Hepatocyte (in vitro differentiated cells): ENCODE measurements at regions not wholly inside any gene's neighbourhood (a gene's known extent, or its start where the extent isn't known, plus 50 kb on each side); places are given as distances from the start of the nearest gene placed in this dataset.

Source experiments
- DNase-seq: peaks from one replicate; pipeline ENCODE4 v3.0.0-alpha.2; 2016; ENCODE audit warnings: low spot score
- H2AFZ ChIP-seq: fragments of 200-600 bp; sonication (generic); 2 replicates; pipeline ENCODE4 v1.6.0; 2016; ENCODE audit warnings: antibody characterized with exemption, mild to moderate bottlenecking
- H3K27ac ChIP-seq: fragments of 200-600 bp; sonication (generic); 2 replicates; pipeline ENCODE4 v1.5.1; 2016; ENCODE audit warnings: mild to moderate bottlenecking
- H3K27me3 ChIP-seq: fragments of 200-600 bp; sonication (generic); 2 replicates; pipeline ENCODE4 v1.6.1; 2016
- H3K36me3 ChIP-seq: fragments of 200-600 bp; sonication (generic); replicated peaks from 2 replicates; pipeline ENCODE4 v1.5.1; 2016; ENCODE audit warnings: low read depth; ENCODE audit not compliant: insufficient read depth
- H3K4me1 ChIP-seq: fragments of 200-600 bp; sonication (generic); 2 replicates; pipeline ENCODE4 v1.5.1; 2016; ENCODE audit warnings: mild to moderate bottlenecking, moderate library complexity; ENCODE audit not compliant: insufficient read depth
- H3K4me2 ChIP-seq: fragments of 200-600 bp; sonication (generic); 2 replicates; pipeline ENCODE4 v1.6.0; 2016
- H3K4me3 ChIP-seq: fragments of 200-600 bp; sonication (generic); 2 replicates; pipeline ENCODE4 v1.5.1; 2016; ENCODE audit warnings: mild to moderate bottlenecking
- H3K79me2 ChIP-seq: fragments of 200-600 bp; sonication (generic); 2 replicates; pipeline ENCODE4 v1.6.0; 2017; ENCODE audit warnings: mild to moderate bottlenecking
- H3K9me2 ChIP-seq: fragments of 200-600 bp; sonication (generic); replicated peaks from 2 replicates; pipeline ENCODE4 v1.6.0; 2017; ENCODE audit warnings: mild to moderate bottlenecking; ENCODE audit not compliant: insufficient read depth
- H3K9me3 ChIP-seq: fragments of 200-600 bp; sonication (generic); 2 replicates; pipeline ENCODE4 v1.5.1; 2016; ENCODE audit warnings: low read depth, mild to moderate bottlenecking
- H4K20me1 ChIP-seq: fragments of 200-600 bp; sonication (generic); 2 replicates; pipeline ENCODE4 v1.6.0; 2016; ENCODE audit warnings: mild to moderate bottlenecking; ENCODE audit not compliant: insufficient read depth, poor library complexity, severe bottlenecking
- EZH2 ChIP-seq: fragments of 200-600 bp; sonication (generic); IDR thresholded peaks from 2 replicates; pipeline ENCODE4 v1.6.1; 2016; ENCODE audit warnings: antibody characterized with exemption, mild to moderate bottlenecking, borderline replicate concordance
- EZH2phosphoT487 ChIP-seq: fragments of 200-600 bp; sonication (generic); IDR thresholded peaks from one replicate; pipeline ENCODE4 v1.6.1; 2018; ENCODE audit warnings: antibody characterized with exemption, mild to moderate bottlenecking, low read depth, moderate library complexity; ENCODE audit not compliant: unreplicated experiment, severe bottlenecking
- WGBS: methylation state at CpG from one replicate; pipeline ENCODE4 v1.1.6; 2016; ENCODE audit warnings: low lambda C conversion rate; ENCODE audit errors: missing lambda C conversion rate; 5-methylcytosine and 5-hydroxymethylcytosine counted together
- TF ChIP-seq, protein P1 (sequence below): fragments of 200-600 bp; sonication (generic); IDR thresholded peaks from 2 replicates; pipeline ENCODE4 v1.5.1; 2016; ENCODE audit warnings: antibody characterized with exemption, mild to moderate bottlenecking; ENCODE audit not compliant: poor library complexity

DNA sequence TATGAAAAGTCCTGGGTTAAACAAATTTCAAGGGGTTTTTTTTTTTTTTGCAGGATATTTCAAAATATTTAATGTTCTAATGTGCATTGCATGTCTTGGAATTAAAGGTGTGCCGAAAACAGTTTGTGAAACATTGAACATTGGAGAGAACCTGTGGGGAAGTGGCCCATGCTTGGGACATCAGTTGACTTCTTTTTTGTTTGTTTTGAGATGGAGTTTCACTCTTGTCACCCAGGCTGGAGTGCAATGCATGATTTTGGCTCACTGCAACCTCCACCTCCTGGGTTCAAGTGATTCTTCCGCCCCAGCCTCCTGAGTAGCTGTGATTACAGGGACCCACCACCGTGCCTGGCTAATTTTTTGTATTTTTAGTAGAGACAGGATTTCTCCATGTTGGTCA lies 71.0 kb upstream of the RAPH1 start:
- DNase-seq, result no peak
- no peak overlapping the region for H3K4me3 ChIP-seq
- H3K27ac ChIP-seq, result peak overlapping the region; percentile 1
- H3K9me3 ChIP-seq, result no peaks in the 10 kb centered on the region
- H3K36me3 ChIP-seq, result no peaks in the 10 kb centered on the region
- H4K20me1 ChIP-seq, result no peaks in the 10 kb centered on the region
- H2AFZ ChIP-seq, result no peak overlapping the region
- no peak overlapping the region for H3K4me2 ChIP-seq
- 72% methylated on average over 3 of the region's 3 CpGs for WGBS
- no peaks in the 10 kb centered on the region for H3K79me2 ChIP-seq
- no peaks in the 10 kb centered on the region for H3K9me2 ChIP-seq
- TF ChIP-seq EZH2phosphoT487, result no peak
- no peaks in the 10 kb centered on the region for H3K27me3 ChIP-seq
- peaks cover 4% of the 10 kb centered on the region for H3K4me1 ChIP-seq

DNA sequence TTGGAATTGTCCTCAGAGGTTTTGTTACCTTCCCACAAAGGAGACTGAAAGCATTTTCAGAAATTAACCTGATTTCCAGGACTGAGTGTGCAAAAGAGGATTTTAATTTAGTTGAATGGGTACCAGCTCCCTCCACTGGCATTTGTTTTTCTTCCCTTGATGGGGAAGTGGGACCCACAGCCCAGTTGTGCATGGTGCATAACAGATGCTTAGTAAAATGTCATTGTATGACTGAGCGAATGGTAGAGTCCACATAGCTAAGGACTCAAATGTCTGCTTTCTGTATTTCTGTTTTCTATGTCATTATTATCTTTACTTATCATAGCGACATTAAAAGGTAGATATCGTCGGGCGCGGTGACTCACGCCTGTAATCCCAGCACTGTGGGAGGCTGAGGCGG lies 75.5 kb upstream of the RAPH1 start:
- Histone ChIP-seq H3K36me3 (no peaks in the 10 kb centered on the region), H3K9me3 (no peaks in the 10 kb centered on the region), H3K27me3 (no peaks in the 10 kb centered on the region), H3K4me1 (no peaks in the 10 kb centered on the region), H3K27ac (no peak overlapping the region), H3K4me3 (no peak overlapping the region), H4K20me1 (no peaks in the 10 kb centered on the region), H3K79me2 (no peaks in the 10 kb centered on the region), H3K9me2 (no peaks in the 10 kb centered on the region), H2AFZ (no peak overlapping the region), H3K4me2 (no peak overlapping the region)
- DNase-seq, result no peak
- TF ChIP-seq EZH2phosphoT487 (no peak), EZH2 (no peak)
- TF ChIP-seq, protein P1, sequence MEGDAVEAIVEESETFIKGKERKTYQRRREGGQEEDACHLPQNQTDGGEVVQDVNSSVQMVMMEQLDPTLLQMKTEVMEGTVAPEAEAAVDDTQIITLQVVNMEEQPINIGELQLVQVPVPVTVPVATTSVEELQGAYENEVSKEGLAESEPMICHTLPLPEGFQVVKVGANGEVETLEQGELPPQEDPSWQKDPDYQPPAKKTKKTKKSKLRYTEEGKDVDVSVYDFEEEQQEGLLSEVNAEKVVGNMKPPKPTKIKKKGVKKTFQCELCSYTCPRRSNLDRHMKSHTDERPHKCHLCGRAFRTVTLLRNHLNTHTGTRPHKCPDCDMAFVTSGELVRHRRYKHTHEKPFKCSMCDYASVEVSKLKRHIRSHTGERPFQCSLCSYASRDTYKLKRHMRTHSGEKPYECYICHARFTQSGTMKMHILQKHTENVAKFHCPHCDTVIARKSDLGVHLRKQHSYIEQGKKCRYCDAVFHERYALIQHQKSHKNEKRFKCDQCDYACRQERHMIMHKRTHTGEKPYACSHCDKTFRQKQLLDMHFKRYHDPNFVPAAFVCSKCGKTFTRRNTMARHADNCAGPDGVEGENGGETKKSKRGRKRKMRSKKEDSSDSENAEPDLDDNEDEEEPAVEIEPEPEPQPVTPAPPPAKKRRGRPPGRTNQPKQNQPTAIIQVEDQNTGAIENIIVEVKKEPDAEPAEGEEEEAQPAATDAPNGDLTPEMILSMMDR, result no peak
- 84% methylated on average over 8 of the region's 8 CpGs for WGBS

DNA sequence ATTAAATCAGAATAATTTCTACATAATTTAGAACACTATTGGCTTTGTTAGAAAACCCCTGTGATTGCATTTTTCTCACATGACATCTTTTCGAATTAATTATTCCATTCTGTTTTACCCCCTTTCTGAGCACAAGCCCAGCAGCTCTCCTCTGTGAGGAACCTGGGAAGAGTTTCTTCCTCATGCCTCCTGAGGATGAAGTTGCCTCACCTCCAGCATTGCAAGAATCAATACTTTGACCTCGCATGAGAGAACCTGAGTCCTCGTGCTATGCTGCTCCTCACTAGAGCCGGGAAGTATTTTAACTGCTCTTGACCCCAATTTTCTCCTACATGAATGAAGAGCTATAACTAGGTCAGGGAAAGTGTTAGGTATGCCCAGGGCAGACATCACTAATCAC lies 77.1 kb upstream of the RAPH1 start:
- no peak overlapping the region for H3K4me3 ChIP-seq
- no peaks in the 10 kb centered on the region for H3K36me3 ChIP-seq
- H3K4me1 ChIP-seq, result no peaks in the 10 kb centered on the region
- TF ChIP-seq, protein P1, result no peak
- TF ChIP-seq EZH2 (no peak), EZH2phosphoT487 (no peak)
- H2AFZ ChIP-seq, result no peak overlapping the region
- no peaks in the 10 kb centered on the region for H4K20me1 ChIP-seq
- H3K4me2 ChIP-seq, result no peak overlapping the region
- 79% methylated on average over 4 of the region's 4 CpGs for WGBS
- DNase-seq, result no peak
- H3K27me3 ChIP-seq, result no peaks in the 10 kb centered on the region
- no peak overlapping the region for H3K27ac ChIP-seq
- no peaks in the 10 kb centered on the region for H3K9me2 ChIP-seq
- no peaks in the 10 kb centered on the region for H3K9me3 ChIP-seq
- H3K79me2 ChIP-seq, result no peaks in the 10 kb centered on the region

DNA sequence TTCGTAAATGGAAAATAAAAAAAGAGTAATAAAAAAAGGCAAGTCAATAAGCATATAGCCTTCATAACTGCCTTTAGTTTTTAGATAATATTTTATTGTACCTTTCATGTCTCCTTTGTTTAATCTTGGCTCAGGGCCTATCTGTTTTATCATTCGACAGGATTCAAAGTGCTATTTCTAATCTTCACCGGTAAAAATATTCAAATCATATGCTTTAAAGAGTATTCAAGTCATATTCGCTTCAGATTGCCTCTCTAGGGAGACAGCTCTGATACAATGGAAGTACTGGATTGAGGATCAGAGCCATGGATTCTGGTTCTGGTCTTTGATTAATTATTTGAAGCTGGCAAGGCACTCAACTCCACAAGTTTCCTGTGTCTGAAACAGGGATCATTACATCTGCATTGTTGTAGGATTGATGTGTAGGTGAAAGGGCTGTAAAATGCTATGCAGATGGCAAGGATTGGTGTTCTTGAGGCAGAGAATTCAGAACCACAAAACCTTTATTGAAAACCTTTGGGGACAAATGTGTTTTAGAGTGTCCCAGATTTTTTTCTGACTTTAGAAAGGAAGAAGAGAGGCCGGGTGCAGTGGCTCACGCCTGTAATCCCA lies 84.3 kb upstream of the RAPH1 start:
- Histone ChIP-seq H3K4me3 (no peak overlapping the region), H3K4me2 (no peak overlapping the region), H3K27ac (no peak overlapping the region), H3K9me3 (no peaks in the 10 kb centered on the region), H3K4me1 (no peaks in the 10 kb centered on the region), H3K9me2 (no peaks in the 10 kb centered on the region), H3K27me3 (no peaks in the 10 kb centered on the region), H3K79me2 (no peaks in the 10 kb centered on the region), H4K20me1 (no peaks in the 10 kb centered on the region), H2AFZ (no peak overlapping the region), H3K36me3 (no peaks in the 10 kb centered on the region)
- TF ChIP-seq, protein P1, result no peak
- TF ChIP-seq EZH2 (no peak), EZH2phosphoT487 (no peak)
- DNase-seq, result no peak
- 77% methylated on average over 6 of the region's 6 CpGs for WGBS
